GM23248 (cell line): ENCODE measurements at regions not wholly inside any gene's neighbourhood (a gene's known extent, or its start where the extent isn't known, plus 50 kb on each side); places are given as distances from the start of the nearest gene placed in this dataset.

Experiments
- EZH2 ChIP-seq: fragments of 200-600 bp; sonication (generic); IDR thresholded peaks from 2 replicates; pipeline ENCODE4 v1.6.1; 2018; ENCODE audit warnings: antibody characterized with exemption, mild to moderate bottlenecking; ENCODE audit not compliant: insufficient read depth, poor library complexity, severe bottlenecking
- EZH2phosphoT487 ChIP-seq: fragments of 200-600 bp; sonication (generic); IDR thresholded peaks from 2 replicates; pipeline ENCODE4 v1.6.1; 2018; ENCODE audit warnings: antibody characterized with exemption, moderate library complexity, mild to moderate bottlenecking, low read depth; ENCODE audit not compliant: insufficient read depth

DNA sequence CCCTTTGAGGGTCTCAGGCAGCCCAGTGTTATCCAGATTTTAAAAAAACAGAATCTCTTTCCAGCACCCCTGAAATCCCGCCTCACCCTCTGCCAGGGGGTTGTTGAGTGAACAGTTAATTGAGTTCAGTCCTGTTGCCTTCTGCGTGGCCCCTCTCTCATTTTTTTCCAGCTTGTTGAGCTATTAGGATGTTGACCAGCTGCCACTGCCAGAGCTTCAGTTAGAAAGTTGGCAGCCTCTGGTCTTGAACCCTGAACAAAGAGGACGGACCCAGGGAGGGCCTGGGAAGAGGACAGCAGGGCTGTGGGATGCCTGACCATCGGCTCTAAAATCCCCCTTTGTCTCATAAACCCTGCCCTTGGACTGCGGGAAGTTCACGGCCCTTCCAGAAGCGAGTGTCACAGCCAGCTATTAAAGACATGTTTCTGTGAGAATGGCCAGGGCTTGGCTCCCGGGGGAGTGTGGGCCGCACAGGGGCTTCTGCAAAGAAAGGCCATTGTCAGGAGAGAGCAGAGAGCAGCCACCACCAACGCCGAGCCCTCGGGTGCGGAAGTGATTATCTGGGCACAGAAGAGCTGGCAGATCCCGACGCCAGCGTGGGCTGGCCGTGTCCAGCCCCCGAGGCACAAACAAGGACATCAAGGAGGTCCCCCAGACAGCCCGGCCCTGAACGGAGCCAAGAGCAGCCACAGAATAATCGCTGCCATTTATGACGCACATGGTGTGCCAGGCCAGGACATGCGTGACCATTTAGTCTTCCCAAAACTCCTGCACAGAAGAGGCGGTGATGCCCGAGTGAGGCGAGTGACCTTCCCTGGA, 189.0 kb downstream of the ANKRD60 start:
- TF ChIP-seq EZH2phosphoT487 (no peak), EZH2 (no peak)
